ENCODE measurements at regions not wholly inside any gene's neighbourhood (a gene's known extent, or its start where the extent isn't known, plus 50 kb on each side); places are given as distances from the start of the nearest gene placed in this dataset.

DNA sequence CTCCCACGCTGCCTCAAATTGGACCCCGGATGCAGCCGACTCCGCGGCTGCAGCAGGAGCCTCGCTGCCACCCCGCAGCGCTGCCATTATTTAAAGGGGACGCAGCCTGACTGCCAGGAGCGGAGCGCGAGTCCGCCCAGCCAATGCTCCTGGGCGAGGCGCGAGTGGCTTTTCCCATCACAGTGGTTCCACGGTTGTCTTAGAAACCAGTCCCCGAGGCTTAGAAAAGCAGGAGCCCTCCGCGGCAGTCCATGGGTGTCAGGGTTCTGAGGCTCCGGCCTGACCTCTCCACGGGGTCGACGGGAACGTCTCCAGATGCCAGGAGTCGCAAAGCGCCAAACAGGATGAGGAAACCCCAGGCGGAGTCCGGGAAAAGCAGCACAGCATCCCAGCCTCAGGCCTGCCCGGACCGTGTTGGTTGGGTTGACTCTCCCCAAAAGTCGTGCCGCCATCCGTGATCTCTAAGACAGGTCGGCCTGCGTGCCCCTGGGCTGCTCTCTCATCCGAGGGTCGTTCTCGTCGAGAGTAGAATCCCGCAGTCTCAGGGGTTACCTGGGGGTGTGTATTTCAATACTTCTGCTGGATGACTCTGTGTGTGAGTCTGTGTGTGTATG is 975.8 kb upstream of the DEFB115 start:
- TF ChIP-seq, protein P1, sequence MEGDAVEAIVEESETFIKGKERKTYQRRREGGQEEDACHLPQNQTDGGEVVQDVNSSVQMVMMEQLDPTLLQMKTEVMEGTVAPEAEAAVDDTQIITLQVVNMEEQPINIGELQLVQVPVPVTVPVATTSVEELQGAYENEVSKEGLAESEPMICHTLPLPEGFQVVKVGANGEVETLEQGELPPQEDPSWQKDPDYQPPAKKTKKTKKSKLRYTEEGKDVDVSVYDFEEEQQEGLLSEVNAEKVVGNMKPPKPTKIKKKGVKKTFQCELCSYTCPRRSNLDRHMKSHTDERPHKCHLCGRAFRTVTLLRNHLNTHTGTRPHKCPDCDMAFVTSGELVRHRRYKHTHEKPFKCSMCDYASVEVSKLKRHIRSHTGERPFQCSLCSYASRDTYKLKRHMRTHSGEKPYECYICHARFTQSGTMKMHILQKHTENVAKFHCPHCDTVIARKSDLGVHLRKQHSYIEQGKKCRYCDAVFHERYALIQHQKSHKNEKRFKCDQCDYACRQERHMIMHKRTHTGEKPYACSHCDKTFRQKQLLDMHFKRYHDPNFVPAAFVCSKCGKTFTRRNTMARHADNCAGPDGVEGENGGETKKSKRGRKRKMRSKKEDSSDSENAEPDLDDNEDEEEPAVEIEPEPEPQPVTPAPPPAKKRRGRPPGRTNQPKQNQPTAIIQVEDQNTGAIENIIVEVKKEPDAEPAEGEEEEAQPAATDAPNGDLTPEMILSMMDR (IDR thresholded peaks at IDR 0.05; ENCODE audit: insufficient read depth, low read depth, low read length), result no peak
- TF ChIP-seq EZH2 (IDR thresholded peaks at IDR 0.05; ENCODE audit: insufficient read depth, low read length), result no peak
